Activated CD4-positive, alpha-beta T cell treated with anti-CD3 and anti-CD28 coated beads, Interleukin-10, Interleukin-2, amounts not matched to agents 100 ng/mL and 50 ng/mL, durations not matched to agents 16 hours and 8 hours (primary cell): ENCODE measurements at regions not wholly inside any gene's neighbourhood (a gene's known extent, or its start where the extent isn't known, plus 50 kb on each side); places are given as distances from the start of the nearest gene placed in this dataset.
"Not testable (repeated sequence)": the region's sequence is repeated elsewhere in the genome, so short reads cannot be mapped to it uniquely, and the experiment has no call there.

Experiments used
- DNase-seq: peaks from one replicate; pipeline ENCODE4 v3.0.0-alpha.2; 2020

DNA sequence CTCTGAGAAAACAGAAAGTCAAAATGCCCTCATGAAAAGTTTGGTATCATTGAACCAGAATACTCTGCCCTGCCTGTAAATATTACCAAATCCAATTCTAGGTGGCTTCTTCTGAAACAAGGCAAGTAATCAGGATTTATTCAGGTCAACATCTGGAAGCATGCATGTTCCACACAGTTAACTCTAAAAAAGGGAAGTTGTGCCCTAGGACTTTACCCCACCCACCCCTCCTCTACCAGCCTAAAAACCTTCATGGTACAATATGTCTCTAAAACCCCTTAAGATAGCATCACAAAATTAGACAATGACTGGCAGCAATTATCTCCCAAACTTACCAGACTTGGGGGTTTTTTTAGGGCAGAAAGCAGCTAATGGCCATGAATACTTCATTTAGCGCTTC is 414.8 kb upstream of the SLC30A5 start:
- no peak for DNase-seq

GRCh38 chr5:68680366-68680765 is 413.4 kb upstream of the SLC30A5 start:
- no peak for DNase-seq

DNA sequence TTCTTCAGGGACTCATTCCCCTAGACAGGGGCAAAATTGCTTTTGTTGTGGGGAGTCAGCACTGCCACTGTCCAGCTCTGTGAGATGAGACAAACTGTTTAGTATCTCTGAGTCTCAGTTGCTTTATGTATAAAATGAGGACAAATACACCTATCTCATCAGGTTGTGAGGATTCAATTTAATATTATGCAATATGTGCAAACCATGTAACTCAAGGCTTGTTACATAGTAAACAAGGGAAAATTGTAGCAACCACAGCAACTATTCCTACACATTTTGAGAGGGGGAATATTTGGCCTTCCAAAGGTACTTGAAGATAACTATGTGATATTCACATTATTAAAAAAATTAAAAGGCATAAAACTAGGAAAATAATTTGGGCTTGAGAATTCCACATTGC is 411.9 kb upstream of the SLC30A5 start:
- no peak for DNase-seq

- DNase-seq = no peak
Measured at GRCh38 chr5:68682400-68683160, 411.2 kb upstream of the SLC30A5 start.

DNA sequence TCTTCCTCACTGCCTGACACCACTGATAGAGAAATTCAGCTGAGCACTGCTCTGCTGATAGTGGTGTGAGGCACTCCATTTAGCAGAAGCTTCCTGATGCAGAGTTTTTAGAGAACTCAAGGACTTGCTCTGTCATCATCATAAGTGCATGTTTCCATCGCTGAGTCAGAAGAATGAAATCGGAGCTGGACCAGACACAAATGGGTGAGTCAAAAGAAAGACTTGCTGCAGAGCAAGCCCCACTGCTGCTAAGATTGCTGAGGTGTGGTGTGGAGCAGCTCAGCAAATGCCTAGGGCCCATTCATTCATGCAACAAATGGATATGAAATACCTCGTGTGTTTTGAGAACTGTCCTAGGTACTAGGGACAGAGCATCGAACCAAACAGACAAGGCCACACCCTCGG is 410.2 kb upstream of the SLC30A5 start:
- DNase-seq = no peak

DNA sequence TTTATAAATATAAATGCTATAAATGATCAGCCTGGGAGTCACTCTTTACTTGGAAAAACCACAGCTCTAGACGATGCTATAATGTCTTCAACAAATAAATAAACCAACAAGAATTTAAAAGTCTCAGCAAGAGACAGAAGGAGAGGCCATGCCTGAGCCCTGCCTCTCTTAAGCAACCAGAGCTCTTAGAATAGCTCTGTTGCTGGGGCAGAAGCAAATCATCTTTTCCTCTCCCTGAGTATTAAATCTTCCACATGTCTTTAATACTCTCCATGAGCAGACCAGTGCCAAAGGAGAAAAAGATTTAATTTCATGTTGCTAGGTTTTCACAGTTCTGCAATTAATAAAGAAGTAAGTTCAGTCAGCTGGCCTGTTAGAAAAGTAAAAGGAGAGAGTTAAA is 408.0 kb upstream of the SLC30A5 start:
- DNase-seq = no peak

DNA sequence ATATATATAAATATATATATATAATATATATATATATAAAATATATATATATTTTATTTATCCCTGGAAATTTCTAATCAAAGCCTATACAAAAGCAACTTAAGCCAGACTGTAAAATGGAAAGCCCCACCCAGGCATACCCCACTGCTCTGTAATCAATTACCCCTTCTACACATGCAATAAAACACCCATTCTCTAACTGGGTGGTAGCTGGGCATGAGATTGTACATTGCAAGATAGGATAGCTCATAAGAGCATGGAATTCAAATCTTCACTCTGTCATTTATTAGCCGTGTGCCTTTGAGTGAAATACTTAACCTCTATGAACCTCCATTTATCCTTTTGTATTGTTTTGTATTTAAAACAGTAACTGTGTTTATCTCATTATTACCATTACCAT is 405.3 kb upstream of the SLC30A5 start:
- no peak for DNase-seq

GRCh38 chr5:68689010-68689409 is 404.8 kb upstream of the SLC30A5 start:
- DNase-seq = no peak

- DNase-seq = not testable (repeated sequence)
Measured at GRCh38 chr5:68691874-68692273, 401.9 kb upstream of the SLC30A5 start.

GRCh38 chr5:68698025-68698940 is 395.5 kb upstream of the SLC30A5 start:
- no peak for DNase-seq

- no peak for DNase-seq
Measured at GRCh38 chr5:68699966-68700365, 393.8 kb upstream of the SLC30A5 start.

DNA sequence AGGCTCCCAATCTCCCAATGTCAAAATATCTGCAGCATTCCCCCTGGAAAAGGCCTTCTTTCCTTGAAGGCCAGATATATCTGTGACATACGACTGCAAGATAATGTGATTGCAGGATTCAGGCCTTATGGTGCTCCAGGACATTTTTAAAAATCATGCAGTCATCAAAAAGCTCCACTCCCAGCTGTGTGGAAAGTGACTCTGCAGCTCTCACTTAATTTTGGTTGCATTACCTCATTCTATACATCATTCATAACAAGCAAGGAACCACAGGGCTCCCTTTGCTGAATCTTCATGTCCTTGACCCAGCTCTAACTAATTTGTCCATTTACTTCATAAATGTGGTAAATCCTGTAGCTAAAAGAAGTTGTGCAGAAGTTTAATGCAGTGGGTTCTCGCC is 386.2 kb upstream of the SLC30A5 start:
- no peak for DNase-seq

GRCh38 chr5:68708156-68708841 is 385.5 kb upstream of the SLC30A5 start:
- no peak for DNase-seq

GRCh38 chr5:68708842-68709170 is 385.0 kb upstream of the SLC30A5 start:
- no peak for DNase-seq

DNA sequence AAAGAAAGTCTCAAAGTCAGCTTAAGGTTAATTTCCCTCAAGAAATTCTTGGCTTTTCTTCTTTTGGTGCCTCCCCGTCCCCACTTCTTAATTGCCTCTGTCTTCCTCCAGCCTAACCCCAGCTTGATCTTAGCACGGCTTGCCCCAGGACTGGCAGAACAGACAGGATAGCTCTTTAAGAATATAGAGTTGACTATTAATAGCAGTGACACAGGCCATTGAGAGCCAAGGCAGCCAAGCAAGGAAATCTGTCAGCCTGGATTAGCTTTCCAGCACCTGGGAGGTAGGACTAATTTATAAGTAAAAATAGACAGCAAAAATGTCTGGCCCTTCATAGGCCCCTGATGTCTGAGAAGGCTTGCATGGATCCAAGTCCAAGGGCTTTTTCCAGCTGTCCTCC is 384.6 kb upstream of the SLC30A5 start:
- no peak for DNase-seq

- no peak for DNase-seq
Measured at GRCh38 chr5:68710514-68710913, 383.3 kb upstream of the SLC30A5 start.

GRCh38 chr5:68711293-68712200 is 382.3 kb upstream of the SLC30A5 start:
- no peak for DNase-seq

DNA sequence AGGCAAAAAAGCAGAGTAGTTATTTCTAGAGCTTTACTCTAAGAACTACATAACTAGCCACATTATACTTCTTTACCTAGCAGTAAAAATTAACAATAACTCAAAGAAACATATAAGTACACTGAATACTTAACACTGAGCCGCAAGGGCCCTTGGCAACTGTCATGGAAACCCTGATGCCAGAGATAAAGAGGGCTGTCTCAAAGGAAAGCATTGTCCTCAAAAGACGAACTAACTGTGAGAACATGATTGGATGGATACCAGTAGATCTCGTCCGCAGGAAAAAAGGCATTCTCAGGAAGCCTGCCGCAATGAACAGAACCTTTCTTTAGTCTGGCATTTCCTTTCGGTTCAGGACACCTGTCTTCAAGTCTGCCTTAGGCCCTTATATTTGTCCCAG is 379.0 kb upstream of the SLC30A5 start:
- no peak for DNase-seq

GRCh38 chr5:68720884-68721610 is 372.8 kb upstream of the SLC30A5 start:
- no peak for DNase-seq

DNA sequence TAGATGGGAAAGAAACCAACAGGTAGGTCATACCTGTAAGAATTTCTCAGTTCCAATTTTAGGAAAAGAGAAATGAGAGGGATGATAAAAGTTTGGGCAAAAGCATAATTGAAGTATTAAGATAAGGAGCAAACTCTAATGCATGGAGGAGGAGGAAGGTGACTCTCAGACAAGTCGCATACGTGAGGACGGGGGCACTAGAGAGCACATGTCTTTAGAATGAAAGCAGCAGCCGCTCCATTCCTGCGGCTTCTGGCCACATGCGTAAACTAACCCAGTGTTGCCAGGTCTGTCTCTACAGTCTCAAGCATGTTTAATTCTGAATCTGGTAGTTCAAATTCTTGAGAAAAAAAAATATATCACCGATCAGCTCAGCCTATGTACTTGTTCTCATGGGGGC is 371.5 kb upstream of the SLC30A5 start:
- DNase-seq = no peak

GRCh38 chr5:68725905-68726683 is 367.7 kb upstream of the SLC30A5 start:
- no peak for DNase-seq
